Islet of Langerhans (tissue), 1 donor: ENCODE measurements at regions not wholly inside any gene's neighbourhood (a gene's known extent, or its start where the extent isn't known, plus 50 kb on each side); places are given as distances from the start of the nearest gene placed in this dataset.

ENCODE experiments used
- FAIRE-seq: peaks from one replicate; lab custom pipeline; 2011; peaks lifted over from hg19 to GRCh38; lab: Jason Lieb, UNC

DNA sequence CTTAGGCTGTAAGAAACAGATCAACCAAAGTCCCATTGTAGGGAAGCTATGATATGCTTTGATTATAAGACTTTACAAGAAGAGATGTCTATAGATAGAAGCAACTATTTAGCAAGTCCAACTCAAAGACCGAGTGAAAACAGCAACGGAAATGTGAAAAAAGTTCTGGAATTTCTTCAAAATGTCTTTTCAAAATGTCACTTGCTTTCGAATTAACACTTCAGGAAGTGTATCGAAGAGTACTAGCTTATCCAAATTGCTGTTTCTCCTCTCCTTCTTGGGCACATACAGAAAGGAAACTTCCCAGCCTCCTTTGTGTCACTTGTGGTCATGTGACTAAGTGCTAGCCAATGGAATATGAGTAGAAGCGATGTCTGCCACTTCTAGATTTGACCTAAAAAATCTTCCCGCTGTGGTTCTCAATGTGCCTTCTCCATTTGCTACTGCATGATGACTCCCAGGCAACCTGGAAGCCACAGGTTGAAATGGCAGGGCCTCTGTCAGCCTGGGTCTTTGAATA lies 89.9 kb downstream of the TSEN15 start:
- no peak for FAIRE-seq

DNA sequence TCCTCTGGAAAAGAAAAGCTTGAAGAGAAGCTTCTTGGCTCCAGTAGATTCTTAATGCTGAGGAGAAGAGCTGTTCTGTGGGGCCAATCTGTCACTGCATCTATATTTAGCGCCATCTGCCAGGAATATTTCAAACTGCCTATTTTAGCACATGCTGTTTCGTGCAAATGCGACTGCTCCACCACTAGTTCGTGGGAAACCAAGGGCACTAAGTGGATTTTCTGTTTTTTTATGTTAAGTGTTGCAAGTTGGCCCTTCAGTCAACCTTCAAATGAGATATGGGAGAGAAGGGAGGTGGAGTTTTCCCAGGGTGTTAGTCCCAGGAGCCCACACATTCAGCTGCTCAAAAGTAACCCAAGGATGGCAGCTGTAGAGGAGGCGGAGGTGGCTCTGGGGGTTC lies 91.9 kb downstream of the TSEN15 start:
- no peak for FAIRE-seq

DNA sequence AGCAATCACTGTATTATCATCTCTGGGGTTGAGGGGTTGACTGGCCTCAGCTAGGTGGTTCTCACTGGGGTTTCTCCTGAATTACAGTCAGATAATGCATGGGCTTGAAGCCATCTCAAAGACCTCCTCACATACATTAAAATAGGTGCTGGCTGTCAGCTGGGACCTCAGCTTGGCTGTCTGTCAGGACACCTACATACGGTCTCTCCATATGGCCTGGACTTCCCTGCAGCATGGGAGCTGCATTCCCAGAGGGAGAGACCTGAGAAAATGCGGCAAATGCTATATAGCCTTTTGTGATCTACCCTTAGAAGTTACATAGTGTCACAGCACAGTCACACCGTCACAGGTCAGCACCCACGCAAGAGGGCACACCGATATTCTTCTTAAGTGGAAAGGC lies 93.6 kb downstream of the TSEN15 start:
- no peak for FAIRE-seq

DNA sequence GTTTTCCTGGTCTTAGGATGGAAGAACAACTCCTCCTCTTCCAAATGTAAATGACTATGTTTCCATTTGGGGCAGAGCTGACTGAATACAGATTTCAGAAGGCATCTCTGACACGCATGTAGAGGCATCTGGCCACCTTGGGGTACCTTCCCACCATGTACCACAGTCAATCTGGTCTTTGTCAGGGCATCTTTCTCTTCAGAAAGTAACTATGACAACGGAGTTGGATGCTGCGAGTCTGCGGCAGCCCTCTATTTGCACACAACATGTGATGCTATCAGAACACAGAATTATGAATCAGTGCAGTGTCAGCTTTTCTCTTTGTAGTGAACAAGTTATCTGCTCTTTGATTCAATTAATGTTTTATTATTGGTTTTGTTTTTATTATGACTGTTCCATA lies 94.7 kb downstream of the TSEN15 start:
- FAIRE-seq = no peak

DNA sequence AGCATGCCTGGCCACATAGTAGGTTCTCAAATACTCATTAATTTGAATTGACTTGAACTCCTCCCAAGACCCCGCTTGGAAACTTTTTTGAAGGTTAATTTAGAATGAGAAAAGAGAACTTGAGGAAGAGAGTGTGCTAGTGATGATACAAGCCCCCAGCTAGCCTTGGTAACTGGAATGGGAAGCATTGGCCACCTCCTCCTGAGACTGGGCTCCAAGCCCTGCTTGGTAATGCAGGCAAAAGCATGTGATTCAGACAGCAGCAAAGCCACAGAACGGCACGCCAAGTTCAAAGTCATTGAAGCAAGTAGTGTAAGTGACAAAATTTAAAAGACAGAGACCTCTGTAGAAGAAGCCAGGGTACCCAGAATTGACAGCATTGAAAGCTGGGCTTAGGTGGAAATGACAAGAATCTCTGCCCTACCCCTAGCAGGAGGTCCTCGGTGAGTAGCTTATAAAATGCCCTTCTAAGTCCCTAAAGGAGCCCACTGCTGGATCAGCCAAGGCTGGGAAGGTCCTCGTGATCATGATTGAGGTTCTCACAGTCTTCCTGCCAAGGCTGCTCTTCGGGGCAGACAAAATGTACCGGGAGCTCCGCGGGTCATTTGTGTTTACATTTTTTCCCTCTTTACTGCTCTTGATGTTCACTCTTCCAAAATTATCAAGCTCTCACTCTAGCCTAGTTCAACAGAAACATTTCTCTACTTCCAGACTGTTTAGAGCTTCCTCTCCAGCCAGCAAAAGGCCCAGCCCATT lies 99.4 kb downstream of the TSEN15 start:
- no peak for FAIRE-seq

DNA sequence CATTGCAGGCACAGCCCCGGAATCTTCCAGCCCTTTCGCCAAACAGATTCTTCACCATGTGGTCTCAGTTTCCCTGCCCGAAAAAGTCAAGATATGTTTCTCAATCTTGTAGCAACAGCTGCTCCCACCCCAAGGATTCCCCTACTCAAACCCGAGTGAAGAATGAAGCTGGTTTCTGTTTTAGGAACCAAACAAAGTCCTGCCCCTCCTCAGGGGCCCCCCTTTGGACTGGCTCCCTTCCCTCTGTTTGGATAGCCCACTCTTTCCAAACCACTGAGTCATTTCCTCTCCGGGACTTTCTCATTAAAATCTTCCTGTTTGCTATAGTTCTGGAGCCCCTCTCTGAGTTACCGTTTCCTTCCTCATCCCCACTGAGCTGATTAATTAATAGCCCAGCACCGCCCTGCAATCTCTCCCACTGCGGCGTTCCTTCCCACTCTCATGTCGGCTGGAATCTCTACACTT lies 100.9 kb downstream of the TSEN15 start:
- FAIRE-seq = no peak

DNA sequence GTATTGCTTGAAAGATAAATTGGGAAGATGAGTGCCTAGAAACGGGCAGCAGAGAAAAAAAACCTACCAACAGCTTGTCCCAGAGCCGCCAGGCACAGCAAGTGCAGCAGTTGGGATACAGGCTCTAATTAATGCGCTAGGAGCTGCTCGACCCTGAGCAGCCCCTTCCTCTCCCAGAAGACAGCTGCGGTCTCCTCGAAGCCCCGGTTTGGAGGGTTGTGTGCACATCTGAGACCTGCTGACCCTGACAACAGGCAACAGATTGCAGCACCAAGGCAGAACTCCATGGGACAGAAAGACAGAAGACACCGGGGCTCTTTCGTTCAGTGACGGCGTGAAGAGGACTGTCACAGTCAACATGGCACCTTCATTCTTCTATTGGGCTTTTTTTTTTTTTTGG lies 101.4 kb downstream of the TSEN15 start:
- FAIRE-seq = no peak

DNA sequence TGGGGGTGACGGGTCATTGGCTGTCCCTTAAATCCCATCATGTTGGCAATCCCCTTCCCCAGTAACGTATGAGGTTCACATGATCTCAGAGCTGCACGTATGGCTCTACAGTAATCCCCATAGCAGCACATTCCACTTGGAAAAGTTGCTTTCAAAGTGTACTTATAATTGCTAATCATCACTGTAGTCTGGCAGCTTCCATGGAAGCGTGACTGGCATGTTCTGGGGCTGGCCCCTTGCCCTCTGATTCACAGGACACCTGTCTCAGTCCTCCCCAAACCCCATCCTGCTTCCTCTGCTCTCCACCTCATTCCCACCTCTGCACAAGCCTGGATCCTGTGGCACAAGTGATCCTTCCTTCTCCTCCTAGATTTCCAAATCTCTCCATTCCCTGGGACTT lies 102.2 kb downstream of the TSEN15 start:
- FAIRE-seq = no peak

DNA sequence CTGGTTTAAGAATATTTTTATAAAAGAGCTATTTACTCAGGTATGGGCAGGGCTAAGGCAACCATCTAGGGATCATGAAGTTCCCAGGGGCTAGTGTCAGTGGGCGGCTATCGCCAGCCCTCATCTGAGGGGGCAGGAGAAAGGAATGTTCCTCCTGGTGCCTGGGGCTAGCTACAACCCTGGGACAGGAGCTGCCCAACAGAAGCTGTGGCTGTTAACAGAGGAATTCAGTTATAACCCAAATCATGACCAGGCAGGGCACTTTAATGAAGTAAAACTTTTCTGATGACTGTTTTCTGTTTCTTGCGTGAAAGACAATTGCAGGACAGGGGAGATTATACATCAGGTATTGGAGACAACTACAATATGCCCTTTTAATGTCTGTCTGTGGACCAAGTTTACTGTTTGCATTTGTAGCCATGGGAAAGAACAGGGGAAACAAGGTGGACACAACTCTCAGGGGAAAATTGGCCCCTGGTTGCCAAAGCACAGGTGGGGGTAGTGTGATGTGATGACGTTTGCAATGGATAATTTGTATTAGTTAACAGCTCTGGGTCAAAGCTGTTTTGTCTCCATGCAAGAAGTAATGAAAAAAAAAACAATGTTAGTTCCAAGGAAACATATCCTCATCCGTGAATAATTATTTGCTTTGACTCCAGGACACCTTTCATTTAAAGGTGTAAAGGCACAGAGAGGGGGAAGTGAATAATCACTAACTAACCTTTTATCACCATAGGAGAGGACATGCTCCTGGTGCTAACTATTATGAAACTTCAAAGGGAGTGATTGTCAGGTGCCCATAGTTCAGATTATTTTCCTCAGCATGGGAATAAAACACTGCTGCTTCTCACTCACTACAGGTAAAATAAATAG lies 105.2 kb downstream of the TSEN15 start:
- no peak for FAIRE-seq

DNA sequence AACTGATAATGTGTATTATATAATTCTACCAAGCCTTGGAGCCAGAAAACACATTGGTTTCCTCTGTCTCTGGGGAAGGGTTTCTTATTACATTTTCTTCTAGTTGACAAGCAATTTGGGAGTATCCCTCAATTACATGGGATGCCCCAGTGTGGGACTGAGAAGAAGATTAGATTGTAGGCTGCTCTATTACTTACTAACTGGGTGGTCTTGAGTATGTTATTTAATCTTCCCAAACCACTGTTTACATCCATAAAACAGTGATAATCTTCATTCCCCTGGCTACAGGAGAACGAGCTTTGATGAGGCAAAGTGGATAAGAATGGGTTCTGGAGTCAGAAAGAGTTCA lies 105.8 kb downstream of the TSEN15 start:
- FAIRE-seq = no peak

DNA sequence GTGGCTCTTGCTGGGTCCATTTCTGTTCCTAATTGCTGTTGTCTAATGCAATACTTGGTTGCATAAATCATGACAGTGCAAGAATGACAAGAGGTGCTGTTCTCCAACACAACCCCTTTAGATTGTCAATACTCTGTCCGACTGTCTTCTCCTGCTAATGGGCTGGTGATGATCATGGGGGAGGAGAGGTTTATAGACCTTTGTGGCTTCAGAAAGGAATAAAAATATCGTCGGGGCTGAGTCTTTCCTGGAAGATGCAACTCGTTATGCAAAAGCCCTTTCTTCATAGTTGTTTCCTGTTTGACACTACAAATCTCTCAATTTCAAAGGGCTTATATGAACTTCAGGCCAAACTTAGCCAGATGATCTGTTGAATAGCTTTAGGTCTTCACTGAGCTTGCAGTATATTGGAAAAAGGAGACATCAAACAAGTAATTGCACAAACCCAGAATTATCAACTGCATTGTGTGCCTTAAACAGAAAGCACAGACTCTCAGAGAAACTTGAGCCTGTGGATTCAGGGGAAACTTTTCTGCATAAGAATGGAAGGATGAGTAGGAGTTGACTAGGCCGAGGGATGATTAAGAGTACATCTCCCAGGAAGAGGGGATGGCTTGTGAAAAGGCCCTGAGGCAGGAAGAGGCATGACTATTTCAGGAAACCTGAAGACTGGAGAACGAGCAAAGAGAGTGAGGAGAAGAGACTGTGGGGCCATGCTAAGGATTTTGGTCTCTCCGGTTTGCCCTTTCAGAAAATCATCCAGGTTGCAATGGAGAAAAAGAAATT lies 107.6 kb downstream of the TSEN15 start:
- no peak for FAIRE-seq

DNA sequence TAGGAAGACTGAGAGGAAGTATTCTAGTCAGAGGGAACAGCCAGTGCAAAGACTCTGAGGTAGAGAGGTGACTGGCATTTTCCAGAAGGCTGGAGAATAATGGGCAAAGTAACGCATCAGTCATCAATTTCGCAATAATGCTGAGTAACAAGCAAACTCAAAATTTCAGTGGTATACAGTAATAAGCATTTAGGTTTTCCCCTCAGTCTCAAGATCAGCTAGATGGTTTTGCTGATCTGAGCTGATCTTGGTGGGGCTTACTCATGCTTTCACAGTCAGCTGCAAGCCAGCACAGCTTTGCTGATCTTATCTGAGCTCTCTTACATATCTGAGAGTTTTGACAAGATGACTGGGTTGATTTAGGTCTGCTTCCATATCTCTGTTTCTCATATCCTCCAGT lies 108.7 kb downstream of the TSEN15 start:
- no peak for FAIRE-seq

DNA sequence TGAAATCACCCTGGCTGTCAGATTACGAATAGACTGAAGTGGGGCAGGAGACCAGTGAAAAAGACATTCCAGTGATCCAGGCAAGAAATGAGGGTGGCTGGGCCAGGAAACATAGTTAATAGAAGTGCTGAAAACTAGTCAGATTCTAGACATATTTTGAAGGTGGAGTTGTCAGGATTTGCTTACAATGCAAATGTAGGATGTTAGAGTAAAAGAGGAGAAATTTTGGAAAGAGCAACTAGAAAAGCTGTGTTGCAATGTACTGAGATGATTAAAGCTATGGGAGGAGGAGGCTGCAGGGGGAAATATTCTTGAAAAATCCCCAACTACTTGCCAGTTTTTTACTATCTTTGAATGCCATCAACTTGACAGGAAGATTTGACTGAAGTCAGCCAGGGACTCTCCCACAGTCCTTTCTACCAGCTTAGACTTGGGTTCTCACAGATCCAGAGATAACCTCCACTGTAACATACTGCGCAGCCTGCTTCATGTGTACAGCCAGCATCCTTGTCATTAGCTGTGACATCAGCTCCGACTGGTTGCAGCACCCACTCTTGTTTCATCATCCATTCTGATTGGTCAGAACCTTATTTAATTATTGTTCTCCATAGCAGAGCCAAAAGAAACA lies 109.7 kb downstream of the TSEN15 start:
- no peak for FAIRE-seq

DNA sequence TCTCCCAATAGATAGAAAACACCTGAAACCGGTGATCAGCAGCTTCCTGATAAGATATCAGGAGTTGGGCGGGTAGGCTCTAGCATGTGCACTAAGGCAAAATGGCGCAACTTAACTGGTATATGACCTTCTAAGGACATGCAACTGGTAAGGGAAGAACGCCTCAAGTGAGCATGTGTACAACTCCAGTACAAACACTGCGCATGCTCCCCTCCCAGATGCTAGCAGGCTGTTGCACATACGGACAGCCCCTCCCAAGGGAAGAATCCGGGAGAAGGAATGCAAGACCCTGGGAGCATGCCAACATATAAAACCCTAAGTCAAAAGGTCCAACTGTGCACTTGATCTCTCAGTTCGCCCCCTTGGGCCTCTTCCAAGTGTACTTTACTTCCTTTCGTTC lies 110.8 kb downstream of the TSEN15 start:
- no peak for FAIRE-seq

DNA sequence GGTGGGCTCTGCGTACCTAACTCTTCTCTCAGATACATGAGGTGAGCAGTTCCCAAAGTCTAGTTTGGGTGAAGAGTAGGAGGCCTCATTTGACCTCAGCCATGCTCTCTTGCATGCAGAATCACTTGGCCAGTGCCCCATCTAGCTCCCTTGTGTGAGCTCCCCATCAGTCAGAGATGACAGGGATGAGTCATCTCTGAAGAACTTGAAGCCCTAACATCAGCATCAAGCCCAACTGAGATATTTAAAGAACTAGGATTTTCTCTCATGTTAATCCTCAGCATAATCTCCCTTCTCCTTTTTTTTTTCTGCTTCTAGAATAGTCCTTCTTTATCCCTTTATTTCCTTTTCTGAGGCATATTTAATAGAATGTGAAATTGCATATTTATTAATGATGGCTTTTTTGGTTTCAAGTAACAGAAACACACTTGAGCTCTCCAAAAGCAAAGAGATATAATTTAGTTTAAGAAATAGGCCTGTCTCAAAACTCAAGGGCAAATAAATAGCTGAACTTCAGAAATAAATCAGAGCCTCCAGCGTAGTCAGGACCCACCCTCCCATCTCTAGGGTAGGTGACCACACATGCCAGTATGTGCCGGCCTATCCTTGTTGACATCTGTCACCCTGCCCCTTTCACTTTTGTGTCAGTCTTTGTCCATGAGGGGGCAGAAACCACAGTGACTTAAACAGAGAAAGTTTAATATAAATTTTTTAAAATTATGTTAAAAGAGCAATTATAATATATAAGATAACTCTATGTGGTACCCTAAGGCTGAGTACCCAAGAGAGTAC lies 112.3 kb downstream of the TSEN15 start:
- FAIRE-seq = no peak

DNA sequence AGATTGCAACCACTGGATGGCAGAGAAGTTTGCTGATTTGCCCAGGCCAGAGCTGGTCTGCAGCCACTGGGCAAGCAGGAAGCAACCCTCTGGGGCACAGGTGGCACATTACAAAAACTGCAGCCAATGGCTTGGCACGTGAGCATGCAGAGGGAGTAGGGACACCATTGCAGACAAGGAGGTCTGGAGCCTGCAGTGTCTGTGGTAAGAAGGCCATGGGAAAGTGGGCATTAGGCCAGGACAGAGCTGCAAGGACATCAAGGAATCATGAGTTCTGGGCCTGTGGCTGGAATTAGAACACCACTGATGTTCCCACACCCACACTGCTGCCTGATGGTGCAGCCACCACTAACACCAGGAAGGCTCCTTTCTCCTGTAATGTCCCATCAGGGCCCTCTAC lies 113.0 kb downstream of the TSEN15 start:
- no peak for FAIRE-seq

DNA sequence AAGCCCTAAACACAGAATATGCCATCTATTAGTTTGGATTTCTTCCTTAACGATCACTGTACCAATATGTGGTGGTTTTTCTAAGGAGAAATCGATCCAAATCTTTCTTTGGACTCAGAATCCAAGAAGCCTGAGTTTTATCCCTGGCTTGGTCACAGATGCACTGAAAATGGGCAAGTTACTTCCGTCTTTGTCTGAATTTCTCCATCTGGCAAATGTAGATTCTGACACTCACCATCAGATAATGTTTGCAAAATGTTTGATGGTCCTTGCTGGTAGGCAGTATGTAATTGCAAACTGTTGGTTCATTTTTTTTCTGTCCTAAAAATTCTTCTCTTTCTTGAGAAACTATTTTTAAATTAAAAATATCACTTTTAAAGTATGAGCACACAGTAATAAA lies 115.0 kb downstream of the TSEN15 start:
- FAIRE-seq = no peak

DNA sequence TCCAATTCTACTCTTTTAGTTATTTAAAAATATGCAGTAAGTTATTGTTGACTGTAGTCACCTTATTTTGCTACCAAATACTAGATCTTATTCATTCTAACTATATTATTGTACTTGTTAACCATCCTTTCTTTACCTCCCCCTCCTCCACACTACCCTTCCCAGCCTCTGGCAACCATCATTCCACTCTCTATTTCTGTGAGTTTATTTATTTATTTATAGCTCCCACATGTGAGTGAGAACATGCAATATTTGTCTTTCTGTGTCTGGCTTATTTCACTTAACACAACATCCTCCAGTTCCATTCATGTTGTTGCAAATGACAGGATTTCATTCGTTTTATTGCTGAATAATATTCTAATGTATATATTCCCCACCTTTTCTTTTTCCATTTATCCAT lies 115.8 kb downstream of the TSEN15 start:
- FAIRE-seq = no peak

DNA sequence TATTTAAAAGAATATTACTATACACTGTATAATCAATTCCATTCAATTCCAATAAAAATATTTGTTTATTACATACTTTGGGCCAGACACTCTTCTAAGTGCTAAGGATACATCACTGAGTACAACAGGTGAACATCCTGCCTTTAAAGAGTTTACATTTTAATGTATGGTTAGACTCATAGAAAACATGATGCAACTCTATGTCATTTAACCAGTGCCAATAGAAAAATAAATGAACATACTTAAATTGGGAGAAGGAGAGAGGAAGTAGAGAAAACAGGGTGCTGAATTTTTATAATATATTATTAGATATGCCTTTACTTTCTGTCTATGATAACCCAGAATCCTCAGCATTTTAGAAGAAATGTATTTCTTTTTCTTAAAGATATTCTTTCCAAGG lies 119.2 kb downstream of the TSEN15 start:
- no peak for FAIRE-seq

DNA sequence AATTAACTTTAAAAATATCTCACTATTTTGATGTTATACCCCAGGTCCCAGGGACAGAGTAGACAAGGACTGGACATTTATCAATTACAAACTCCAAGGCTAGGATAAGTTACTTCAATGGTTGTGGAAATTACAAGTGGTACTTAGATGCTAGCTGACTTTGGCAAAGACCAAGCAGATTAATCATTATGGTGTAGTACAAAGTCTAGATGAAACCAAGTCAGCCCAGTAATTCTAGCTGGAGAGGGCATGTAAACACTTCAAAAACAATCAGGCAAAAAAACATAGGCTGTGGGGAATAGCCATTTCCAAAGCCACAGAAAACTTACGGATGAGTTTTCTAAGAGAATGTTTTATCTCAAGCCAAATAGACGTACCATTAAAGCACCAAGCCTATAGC lies 124.5 kb downstream of the TSEN15 start:
- FAIRE-seq = no peak

DNA sequence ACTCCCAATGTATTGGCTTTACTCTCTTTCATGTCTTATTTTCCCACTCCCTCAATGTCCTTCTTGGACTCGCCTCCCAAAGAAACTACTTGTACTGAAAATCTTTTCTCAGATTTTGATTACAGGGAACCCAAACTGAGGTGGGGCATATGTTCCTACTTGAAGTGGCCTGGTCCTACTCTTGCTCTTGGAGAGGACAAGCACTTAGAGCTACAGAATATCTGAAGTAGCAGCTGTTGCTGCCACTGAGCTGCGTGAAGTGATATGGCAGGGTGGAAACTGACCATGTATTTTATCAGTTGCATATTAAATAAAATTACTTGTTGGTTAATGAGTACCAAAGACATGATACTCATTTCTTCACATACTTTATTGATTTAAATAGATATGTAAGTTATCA lies 129.5 kb downstream of the TSEN15 start:
- FAIRE-seq = no peak
